ENCODE measurements at regions not wholly inside any gene's neighbourhood (a gene's known extent, or its start where the extent isn't known, plus 50 kb on each side); places are given as distances from the start of the nearest gene placed in this dataset.

DNA sequence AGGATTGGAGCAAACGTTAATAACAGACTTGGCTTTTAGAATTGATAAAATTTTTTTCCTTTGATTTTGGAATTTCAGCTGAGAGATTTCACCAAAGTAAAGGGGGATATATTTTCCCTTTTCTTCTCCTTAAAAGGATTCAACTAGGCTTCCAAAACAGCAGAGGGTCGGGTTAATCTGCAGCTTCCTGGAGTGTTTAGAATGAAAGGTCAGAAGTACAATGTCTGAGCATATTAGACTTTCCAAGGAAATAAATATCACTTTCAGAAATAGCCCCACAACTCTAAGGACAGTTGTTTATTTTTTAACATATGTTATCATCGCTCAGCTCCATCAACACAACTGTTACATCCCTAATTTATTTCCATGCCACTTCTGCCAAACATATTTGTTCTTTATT lies 1532.9 kb upstream of the RAG2 start:
- TF ChIP-seq EZH2 (IDR thresholded peaks at IDR 0.05; ENCODE audit: insufficient read depth, poor library complexity, severe bottlenecking), result no peak
- no peak for TF ChIP-seq EZH2phosphoT487 (IDR thresholded peaks at IDR 0.05; ENCODE audit: insufficient read depth, low read depth)

All from GM23248 (cell line).